ENCODE measurements at regions not wholly inside any gene's neighbourhood (a gene's known extent, or its start where the extent isn't known, plus 50 kb on each side); places are given as distances from the start of the nearest gene placed in this dataset.

DNA sequence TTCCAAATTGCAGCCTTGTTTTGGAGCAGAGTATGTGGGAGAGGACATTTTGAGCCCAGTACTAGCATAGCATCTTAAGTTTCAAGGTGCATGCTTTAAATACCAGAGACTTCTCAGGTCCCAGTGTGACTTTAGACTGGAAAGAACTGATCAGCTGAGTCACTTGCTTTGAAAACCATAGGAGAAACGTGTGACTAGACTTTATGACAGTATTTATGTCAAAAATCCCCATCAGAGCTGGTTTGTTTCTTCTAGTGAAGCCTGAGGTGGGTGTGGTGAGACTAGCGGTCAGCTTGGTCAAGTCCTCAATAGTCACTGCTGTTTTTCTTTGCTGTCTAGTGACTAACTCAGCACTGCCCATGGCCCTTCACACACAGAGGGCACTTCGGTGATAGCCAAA lies 724.2 kb downstream of the GATA3 start:
- H3K4me3 ChIP-seq (ENCODE audit: low read depth, low read length) = no peak overlapping the region

GRCh38 chr10:8787649-8788048 lies 733.2 kb downstream of the GATA3 start:
- TF ChIP-seq CTCF (IDR thresholded peaks at IDR 0.05; ENCODE audit: insufficient read depth, low read length, poor library complexity, severe bottlenecking) = no peak
- Histone ChIP-seq H3K27me3 (ENCODE audit: control insufficient read depth, insufficient read depth, low read length) (no peaks in the 10 kb centered on the region), H3K36me3 (ENCODE audit: control insufficient read depth, insufficient read depth, low read length) (no peaks in the 10 kb centered on the region), H3K4me3 (ENCODE audit: low read depth, low read length) (no peak overlapping the region)
- no peak for DNase-seq (ENCODE audit: low read depth)

More for the DNA sequence above, 724.2 kb downstream of the GATA3 start:
- H3K27me3 ChIP-seq (ENCODE audit: control insufficient read depth, insufficient read depth, low read length) = no peaks in the 10 kb centered on the region
- DNase-seq (ENCODE audit: low read depth) = no peak
- no peak for TF ChIP-seq CTCF (IDR thresholded peaks at IDR 0.05; ENCODE audit: insufficient read depth, low read length, poor library complexity, severe bottlenecking)
- no peaks in the 10 kb centered on the region for H3K36me3 ChIP-seq (ENCODE audit: control insufficient read depth, insufficient read depth, low read length)

DNA sequence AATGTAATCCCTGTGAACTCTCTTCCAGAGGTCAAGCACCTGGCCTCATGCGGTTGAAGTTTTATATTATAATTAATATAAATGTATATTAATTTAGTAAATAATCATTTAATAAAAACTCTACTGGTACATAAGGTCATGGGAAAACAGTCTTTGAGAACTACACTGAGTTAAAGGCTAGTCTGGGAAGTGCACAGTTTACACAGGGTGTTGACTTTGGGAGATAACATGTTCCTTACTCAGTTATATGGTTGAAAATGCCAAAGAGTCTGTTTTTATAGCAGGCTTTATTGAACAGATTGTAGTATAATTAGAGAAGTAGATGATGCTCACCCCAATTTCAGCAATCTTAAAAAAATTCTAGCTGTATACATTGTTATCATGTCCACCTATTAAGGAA lies 735.9 kb downstream of the GATA3 start:
- no peaks in the 10 kb centered on the region for H3K36me3 ChIP-seq (ENCODE audit: control insufficient read depth, insufficient read depth, low read length)
- no peak for DNase-seq (ENCODE audit: low read depth)
- TF ChIP-seq CTCF (IDR thresholded peaks at IDR 0.05; ENCODE audit: insufficient read depth, low read length, poor library complexity, severe bottlenecking) = no peak
- no peaks in the 10 kb centered on the region for H3K27me3 ChIP-seq (ENCODE audit: control insufficient read depth, insufficient read depth, low read length)
- H3K4me3 ChIP-seq (ENCODE audit: low read depth, low read length) = no peak overlapping the region

GRCh38 chr10:8794860-8795259 lies 740.4 kb downstream of the GATA3 start:
- Histone ChIP-seq H3K4me3 (ENCODE audit: low read depth, low read length) (no peak overlapping the region), H3K36me3 (ENCODE audit: control insufficient read depth, insufficient read depth, low read length) (no peaks in the 10 kb centered on the region), H3K27me3 (ENCODE audit: control insufficient read depth, insufficient read depth, low read length) (no peaks in the 10 kb centered on the region)
- no peak for DNase-seq (ENCODE audit: low read depth)
- no peak for TF ChIP-seq CTCF (IDR thresholded peaks at IDR 0.05; ENCODE audit: insufficient read depth, low read length, poor library complexity, severe bottlenecking)

DNA sequence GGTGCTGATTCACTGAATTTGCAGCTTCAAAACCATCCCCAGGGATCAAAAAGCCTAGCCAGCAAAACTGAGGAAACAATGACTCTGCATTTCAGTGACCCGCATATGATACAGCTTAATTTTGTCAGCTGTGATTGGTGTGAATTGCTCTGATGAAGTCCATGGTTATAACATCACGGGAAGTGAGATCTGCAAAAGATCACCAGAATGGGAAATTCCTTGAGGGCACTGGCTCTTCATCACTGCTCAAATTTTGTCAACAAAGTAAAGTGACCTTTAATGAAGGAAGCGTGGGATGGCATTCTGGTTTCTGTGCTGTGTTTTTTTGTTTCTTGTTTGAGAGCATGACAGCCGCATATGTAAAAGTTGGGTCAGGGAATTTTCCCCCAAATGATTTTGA lies 745.9 kb downstream of the GATA3 start:
- TF ChIP-seq CTCF (IDR thresholded peaks at IDR 0.05; ENCODE audit: insufficient read depth, low read length, poor library complexity, severe bottlenecking) = no peak
- no peaks in the 10 kb centered on the region for H3K27me3 ChIP-seq (ENCODE audit: control insufficient read depth, insufficient read depth, low read length)
- no peaks in the 10 kb centered on the region for H3K36me3 ChIP-seq (ENCODE audit: control insufficient read depth, insufficient read depth, low read length)
- H3K4me3 ChIP-seq (ENCODE audit: low read depth, low read length) = no peak overlapping the region
- no peak for DNase-seq (ENCODE audit: low read depth)

DNA sequence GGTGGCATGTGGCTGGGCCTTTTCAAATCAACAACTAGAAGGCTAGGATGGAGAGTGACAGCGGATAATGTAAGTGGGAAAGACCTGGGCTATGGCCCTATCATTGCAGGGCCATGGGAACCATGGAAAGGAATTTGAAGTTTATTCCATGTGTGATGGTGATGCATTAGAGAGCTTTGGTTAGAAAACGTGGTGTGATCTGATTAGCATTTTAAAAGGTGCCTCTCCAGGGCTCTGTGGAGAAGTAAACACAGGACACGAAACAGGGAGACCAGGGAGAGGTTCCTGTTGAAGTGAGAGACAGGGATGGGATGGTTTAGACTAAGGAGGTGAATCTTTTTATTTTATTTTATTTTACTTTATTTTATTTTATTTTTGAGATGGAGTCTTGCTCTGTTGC lies 749.5 kb downstream of the GATA3 start:
- H3K36me3 ChIP-seq (ENCODE audit: control insufficient read depth, insufficient read depth, low read length) = no peaks in the 10 kb centered on the region
- DNase-seq (ENCODE audit: low read depth) = no peak
- H3K27me3 ChIP-seq (ENCODE audit: control insufficient read depth, insufficient read depth, low read length) = no peaks in the 10 kb centered on the region
- TF ChIP-seq CTCF (IDR thresholded peaks at IDR 0.05; ENCODE audit: insufficient read depth, low read length, poor library complexity, severe bottlenecking) = no peak
- no peak overlapping the region for H3K4me3 ChIP-seq (ENCODE audit: low read depth, low read length)

Data from kidney epithelial cell (primary cell).